K562 (cell line): ENCODE measurements at regions not wholly inside any gene's neighbourhood (a gene's known extent, or its start where the extent isn't known, plus 50 kb on each side); places are given as distances from the start of the nearest gene placed in this dataset.

Experiments used
- ATAC-seq: fragments of 200-7000 bp; cut with Tn5 transposase; 3 replicates; pipeline ENCODE4 v1.9.1; 2020; ENCODE audit warnings: moderate library complexity
- BruUV-seq: library from RNA; stranded (reverse); fragments of 400-500 nt; replicated peaks from 2 replicates; lab custom pipeline; 2021; lab: Mats Ljungman, UMichigan
- CTCF ChIA-PET: fragments of 300-600 bp; formaldehyde crosslinking; extraction: SDS; loops from one replicate; lab custom pipeline; 2021; ENCODE audit warnings: low intra/inter-chr PET ratio; lab: Yijun Ruan, JAX
- POLR2A ChIA-PET: fragments of 300-600, 350-650 bp; sonication (Branson Sonifier 250); formaldehyde crosslinking; extraction: SDS; loops from one replicate; lab custom pipeline; 2021; ENCODE audit warnings: antibody characterized with exemption, inconsistent platforms; lab: Yijun Ruan, JAX
- DNase-seq, 4 experiments: peaks; one replicate each; pipeline versions ENCODE4 v3.0.0 to v3.0.0-alpha.2; 2011 to 2018; ENCODE audit warnings: low spot score in 3 of 4, mixed read lengths in 3 of 4; ENCODE audit errors: extremely low read depth in 1 of 4
- FAIRE-seq: peaks from 2 replicates; lab custom pipeline; 2011; peaks lifted over from hg19 to GRCh38; lab: Jason Lieb, UNC
- H2AFZ ChIP-seq: 2 replicates; pipeline ENCODE4 v1.6.0; 2011; ENCODE audit warnings: low read depth, low read length, control low read depth, inconsistent platforms
- H3K27ac ChIP-seq: fragments of 200-600 bp; 3 replicates; pipeline ENCODE4 v1.8.0; 2011; ENCODE audit warnings: low read depth, mild to moderate bottlenecking, control low read depth, inconsistent platforms, low read length, moderate library complexity, mixed read lengths; ENCODE audit errors: extremely low read depth
- H3K27me3 ChIP-seq, 2 experiments: fragments of 300-600 bp in 1 of 2; 2 replicates in 1 of 2; 3 replicates in 1 of 2; pipeline versions ENCODE4 v1.6.0 to v1.8.0; 2011; ENCODE audit warnings: inconsistent platforms in 2 of 2, low read length in 2 of 2, mild to moderate bottlenecking in 1 of 2, mixed read lengths in 1 of 2, moderate library complexity in 1 of 2; ENCODE audit not compliant: control insufficient read depth in 2 of 2, insufficient read depth in 2 of 2
- H3K36me3 ChIP-seq: fragments of 300-600 bp; 3 replicates; pipeline ENCODE4 v1.8.0; 2011; ENCODE audit warnings: mild to moderate bottlenecking, low read length, inconsistent platforms; ENCODE audit not compliant: control insufficient read depth, insufficient read depth
- H3K4me1 ChIP-seq, 2 experiments: fragments of 200-600 bp in 1 of 2; replicated peaks in 1 of 2; 2 replicates in 1 of 2; 3 replicates in 1 of 2; pipeline versions ENCODE4 v1.5.1 to v1.8.0; 2011; ENCODE audit warnings: inconsistent platforms in 2 of 2, low read length in 2 of 2, mild to moderate bottlenecking in 1 of 2, mixed read lengths in 1 of 2, moderate library complexity in 1 of 2; ENCODE audit not compliant: control insufficient read depth in 2 of 2, insufficient read depth in 2 of 2
- H3K4me2 ChIP-seq: 2 replicates; pipeline ENCODE4 v1.6.1; 2011; ENCODE audit warnings: low read length, control low read depth, inconsistent platforms, mixed read lengths; ENCODE audit not compliant: insufficient read depth
- H3K4me3 ChIP-seq: fragments of 200-600 bp; sonication (generic), shearing (Covaris generic); 2 replicates; pipeline ENCODE4 v1.5.1; 2016; ENCODE audit warnings: control low read depth, inconsistent platforms
- H3K79me2 ChIP-seq: fragments of 200-600 bp; 3 replicates; pipeline ENCODE4 v1.8.0; 2011; ENCODE audit warnings: low read length, inconsistent platforms; ENCODE audit not compliant: control insufficient read depth, insufficient read depth
- H3K9ac ChIP-seq, 2 experiments: 2 replicates each; pipeline versions ENCODE4 v1.6.0 to v1.6.1; 2011; ENCODE audit warnings: low read depth in 2 of 2, low read length in 2 of 2, control low read depth in 1 of 2, inconsistent platforms in 1 of 2, mild to moderate bottlenecking in 1 of 2, mixed read lengths in 1 of 2; ENCODE audit not compliant: insufficient read depth in 1 of 2
- H3K9me1 ChIP-seq: one replicate; pipeline ENCODE4 v1.6.0; 2011; ENCODE audit warnings: inconsistent platforms, mild to moderate bottlenecking, low read length, moderate library complexity; ENCODE audit not compliant: control insufficient read depth, insufficient read depth
- H3K9me3 ChIP-seq: replicated peaks from 2 replicates; pipeline ENCODE4 v1.5.1; 2011; ENCODE audit warnings: low read depth, low read length, inconsistent platforms; ENCODE audit not compliant: control insufficient read depth, insufficient read depth
- H4K20me1 ChIP-seq: replicated peaks from 2 replicates; pipeline ENCODE4 v1.6.1; 2011; ENCODE audit warnings: low read length, inconsistent platforms, mixed read lengths; ENCODE audit not compliant: control insufficient read depth, insufficient read depth
- ASH1L ChIP-seq: fragments of 450-650 bp; IDR thresholded peaks from 2 replicates; pipeline ENCODE4 v1.6.1; 2018; ENCODE audit warnings: borderline replicate concordance, mild to moderate bottlenecking, low read depth; ENCODE audit not compliant: partially characterized antibody
- ATF3 ChIP-seq, 2 experiments: fragments of 450-650 bp in 1 of 2; sonication (generic) in 1 of 2; formaldehyde crosslinking in 1 of 2; IDR thresholded peaks in 1 of 2; conservative IDR thresholded peaks in 1 of 2; 2 replicates each; pipeline versions ENCODE4 v1.6.1 to v1.8.1; 2016 to 2023; ENCODE audit warnings: mild to moderate bottlenecking in 2 of 2, moderate library complexity in 2 of 2, inconsistent platforms in 1 of 2, missing genetic modification reagents in 1 of 2
- CSDE1 ChIP-seq, 2 experiments: fragments of 450-650 bp; IDR thresholded peaks; 2 replicates each; pipeline ENCODE4 v1.6.1; 2016; ENCODE audit warnings: mild to moderate bottlenecking in 1 of 2
- E4F1 ChIP-seq: fragments of 250-450 bp; sonication (Bioruptor Pico); IDR thresholded peaks from 2 replicates; pipeline ENCODE4 v1.5.0; 2021; ENCODE audit warnings: mild to moderate bottlenecking, borderline replicate concordance
- HES1 ChIP-seq: fragments of 450-650 bp; IDR thresholded peaks from 2 replicates; pipeline ENCODE4 v1.6.1; 2016; ENCODE audit warnings: low read depth, mild to moderate bottlenecking, moderate library complexity
- HMGXB4 ChIP-seq: sonication (generic); formaldehyde crosslinking; IDR thresholded peaks from 2 replicates; pipeline ENCODE4 v1.8.1; 2023; ENCODE audit warnings: mild to moderate bottlenecking, missing genetic modification reagents
- HSF4 ChIP-seq: fragments of 250-450 bp; sonication (Bioruptor Pico); IDR thresholded peaks from 2 replicates; pipeline ENCODE4 v2.1.2; 2022; ENCODE audit warnings: mild to moderate bottlenecking, moderate library complexity, borderline replicate concordance
- PREB ChIP-seq: sonication (generic); formaldehyde crosslinking; IDR thresholded peaks from 2 replicates; pipeline ENCODE4 v1.8.1; 2023; ENCODE audit warnings: mild to moderate bottlenecking, missing genetic modification reagents
- SMARCB1 ChIP-seq: IDR thresholded peaks from 2 replicates; pipeline ENCODE4 v1.6.1; 2011; ENCODE audit warnings: improper control_type of control experiment, low read depth; ENCODE audit not compliant: insufficient read length
- SMARCC2 ChIP-seq: fragments of 450-650 bp; IDR thresholded peaks from 2 replicates; pipeline ENCODE4 v1.6.1; 2017; ENCODE audit warnings: antibody characterized with exemption, moderate library complexity, mild to moderate bottlenecking, low read depth
- WGBS: fragments of 100-300 bp; shearing (Covaris generic); methylation state at CpG from one replicate; pipeline ENCODE4 v1.1.6; 2016; ENCODE audit warnings: low coverage, mixed read lengths; ENCODE audit not compliant: insufficient coverage; ENCODE audit errors: missing lambda C conversion rate; 5-methylcytosine and 5-hydroxymethylcytosine counted together
- in situ Hi-C: fragments of 300-500 bp; cut with MboI; formaldehyde crosslinking; loops from 4 replicates; pipeline ENCODE4 v1.15.0; 2018; ENCODE audit warnings: inconsistent platforms, mixed read lengths
- intact Hi-C: fragments of 100-400 bp; cut with micrococcal nuclease; formaldehyde crosslinking; loops from 2 replicates; pipeline ENCODE4 v1.14.2; 2022

GRCh38 chr10:62705789-62706188 is 98.7 kb upstream of the ADO start (continued):
- TF ChIP-seq HMGXB4, result no peak
- no peak for TF ChIP-seq CSDE1 (IDR thresholded peaks at IDR 0.05)
- TF ChIP-seq HSF4 (CRISPR knock-in tag), result no peak
- no peak for TF ChIP-seq HES1
- TF ChIP-seq SMARCB1, result no peak
- TF ChIP-seq ATF3 (IDR thresholded peaks at IDR 0.05), result no peak
- TF ChIP-seq ATF3 (CRISPR knock-in tag; conservative IDR thresholded peaks at IDR 0.05), result no peak
- TF ChIP-seq SMARCC2, result no peak

GRCh38 chr10:62707810-62708209 is 96.7 kb upstream of the ADO start:
- Histone ChIP-seq H2AFZ (no peak overlapping the region), H3K9ac (no peak overlapping the region), H3K9me3 (no peaks in the 10 kb centered on the region), H3K79me2 (no peaks in the 10 kb centered on the region), H3K27me3 (no peaks in the 10 kb centered on the region), H3K4me2 (no peak overlapping the region), H3K36me3 (no peaks in the 10 kb centered on the region), H3K27ac (no peak overlapping the region), H3K4me1 (no peaks in the 10 kb centered on the region), H4K20me1 (no peaks in the 10 kb centered on the region), H3K4me3 (no peak overlapping the region), H3K9me1 (no peaks in the 10 kb centered on the region)
- DNase-seq (no peak), ATAC-seq (no peak), FAIRE-seq (no peak)
- ChIA-PET POLR2A (interaction anchor here (0.6 kb wide), 1 partner anchor 232 kb away, joined by 4 read pairs; no protein-coding TSS in a partner anchor), CTCF (no interaction called here)
- BruUV-seq, result no TSS peak
- in situ Hi-C loops (no loop called here), intact Hi-C loops (no loop called here)
- 0% methylated on average over 2 of the region's 2 CpGs for WGBS
- TF ChIP-seq E4F1 (CRISPR knock-in tag), result no peak
- TF ChIP-seq ASH1L, result no peak
- TF ChIP-seq PREB (CRISPR knock-in tag), result no peak
